HCT116 (cell line): ENCODE measurements at regions not wholly inside any gene's neighbourhood (a gene's known extent, or its start where the extent isn't known, plus 50 kb on each side); places are given as distances from the start of the nearest gene placed in this dataset.
A peak's percentile ranks its signal among the peaks of the same experiment; 100 is the strongest.

Experiments used
- ATAC-seq: fragments of 200-7000 bp; cut with Tn5 transposase; 2 replicates; pipeline ENCODE4 v1.9.1; 2020; ENCODE audit warnings: mild to moderate bottlenecking, moderate library complexity
- BruUV-seq: library from RNA; stranded (reverse); fragments of 400-500 nt; replicated peaks from 2 replicates; lab custom pipeline; 2021; lab: Mats Ljungman, UMichigan
- CTCF ChIA-PET: fragments of 300-600 bp; sonication (Branson Sonifier 250); formaldehyde crosslinking; loops from one replicate; lab custom pipeline; 2021; ENCODE audit warnings: antibody characterized with exemption; lab: Charles Lee
- POLR2A ChIA-PET: fragments of 300-600, 350-600 bp; sonication (Branson Sonifier 250); formaldehyde crosslinking; loops from one replicate; lab custom pipeline; 2021; ENCODE audit warnings: antibody characterized with exemption; lab: Charles Lee
- RAD21 ChIA-PET, 2 experiments: fragments of 300-600 bp; sonication (Branson Sonifier 250); formaldehyde crosslinking; loops; one replicate each; lab custom pipeline; 2023; ENCODE audit warnings: low total read pairs in 2 of 2; ENCODE audit not compliant: uncharacterized antibody in 2 of 2, unreplicated experiment in 2 of 2, low non-redundant PET in 1 of 2; lab: Charles Lee
- DNase-seq: peaks from one replicate; pipeline ENCODE4 v3.0.0-alpha.2; 2010; ENCODE audit warnings: low read depth, low spot score
- H2AFZ ChIP-seq: fragments of 200-600 bp; shearing (Covaris generic), sonication (generic); 2 replicates; pipeline ENCODE4 v1.6.1; 2017; ENCODE audit warnings: low read depth, mixed run types, mixed read lengths, antibody characterized with exemption, low read length; ENCODE audit not compliant: poor library complexity, severe bottlenecking
- H3K27ac ChIP-seq: 2 replicates; pipeline ENCODE4 v1.5.1; 2012; ENCODE audit warnings: low read depth, low read length
- H3K27me3 ChIP-seq: fragments of 200-600 bp; sonication (generic); 2 replicates; pipeline ENCODE4 v1.6.1; 2016; ENCODE audit warnings: mixed run types, low read length, mixed read lengths; ENCODE audit not compliant: insufficient read depth
- H3K36me3 ChIP-seq, 2 experiments: fragments of 200-500 bp in 1 of 2; fragments of 200-600 bp in 1 of 2; sonication (Bioruptor generic) in 1 of 2; sonication (generic) in 1 of 2; 2 replicates each; pipeline versions ENCODE4 v1.5.1 to v1.6.1; 2014 to 2016; ENCODE audit warnings: low read length in 2 of 2, inconsistent platforms in 1 of 2, mixed read lengths in 1 of 2, mixed run types in 1 of 2; ENCODE audit not compliant: insufficient read depth in 2 of 2, control insufficient read depth in 1 of 2
- H3K4me1 ChIP-seq, 2 experiments: fragments of 200-600 bp in 1 of 2; sonication (generic) in 1 of 2; 2 replicates each; pipeline versions ENCODE4 v1.5.1 to v1.6.1; 2012 to 2017; ENCODE audit warnings: low read length in 2 of 2, inconsistent platforms in 1 of 2, mild to moderate bottlenecking in 1 of 2, mixed read lengths in 1 of 2, mixed run types in 1 of 2, moderate library complexity in 1 of 2; ENCODE audit not compliant: insufficient read depth in 2 of 2, control insufficient read depth in 1 of 2
- H3K4me2 ChIP-seq: fragments of 200-600 bp; sonication (generic); 2 replicates; pipeline ENCODE4 v1.6.1; 2017; ENCODE audit warnings: mixed run types, low read length, mixed read lengths
- H3K4me3 ChIP-seq, 2 experiments: fragments of 200-600 bp in 1 of 2; sonication (generic) in 1 of 2; replicated peaks in 1 of 2; 2 replicates each; pipeline ENCODE4 v1.5.1; 2011 to 2016; ENCODE audit warnings: low read length in 2 of 2, control low read depth in 1 of 2, low read depth in 1 of 2, mild to moderate bottlenecking in 1 of 2, mixed read lengths in 1 of 2, mixed run types in 1 of 2
- H3K79me2 ChIP-seq: fragments of 200-600 bp; sonication (generic); 2 replicates; pipeline ENCODE4 v1.6.1; 2017; ENCODE audit warnings: mild to moderate bottlenecking, mixed run types, low read length, moderate library complexity, mixed read lengths; ENCODE audit not compliant: insufficient read depth
- H3K9ac ChIP-seq: fragments of 200-600 bp; sonication (generic); 2 replicates; pipeline ENCODE4 v1.6.1; 2016; ENCODE audit warnings: low read length, mixed read lengths
- H3K9me2 ChIP-seq: fragments of 200-600 bp; sonication (generic), shearing (Covaris generic); 2 replicates; pipeline ENCODE4 v1.6.1; 2017; ENCODE audit warnings: mixed run types, mild to moderate bottlenecking, moderate library complexity; ENCODE audit not compliant: insufficient read depth
- H3K9me3 ChIP-seq, 2 experiments: fragments of 200-500 bp in 1 of 2; fragments of 200-600 bp in 1 of 2; sonication (Bioruptor generic) in 1 of 2; sonication (generic) in 1 of 2; 2 replicates each; pipeline ENCODE4 v1.6.1; 2014 to 2017; ENCODE audit warnings: low read length in 2 of 2, mixed read lengths in 2 of 2, inconsistent platforms in 1 of 2, low read depth in 1 of 2, mild to moderate bottlenecking in 1 of 2, mixed run types in 1 of 2, moderate library complexity in 1 of 2; ENCODE audit not compliant: control insufficient read depth in 1 of 2, insufficient read depth in 1 of 2
- H4K20me1 ChIP-seq: fragments of 200-600 bp; sonication (generic), shearing (Covaris generic); 2 replicates; pipeline ENCODE4 v1.6.1; 2017; ENCODE audit warnings: mixed run types, mild to moderate bottlenecking, moderate library complexity; ENCODE audit not compliant: insufficient read depth
- CBX3 ChIP-seq: IDR thresholded peaks from 2 replicates; pipeline ENCODE4 v1.6.1; 2012; ENCODE audit warnings: low read depth
- CTCF ChIP-seq, 3 experiments: fragments of 200-600 bp in 1 of 3; sonication (generic) in 1 of 3; IDR thresholded peaks in 2 of 3; conservative IDR thresholded peaks in 1 of 3; 2 replicates each; pipeline ENCODE4 v1.5.1; 2012 to 2017; ENCODE audit warnings: low read depth in 2 of 3, low read length in 2 of 3, antibody characterized with exemption in 1 of 3, borderline replicate concordance in 1 of 3, control low read depth in 1 of 3, mild to moderate bottlenecking in 1 of 3, mixed read lengths in 1 of 3, mixed run types in 1 of 3, moderate library complexity in 1 of 3; ENCODE audit not compliant: insufficient read depth in 1 of 3
- FOSL1 ChIP-seq: IDR thresholded peaks from 2 replicates; pipeline ENCODE4 v1.6.1; 2012; ENCODE audit warnings: low read depth
- POLR2A ChIP-seq: IDR thresholded peaks from 2 replicates; pipeline ENCODE4 v1.7.0; 2011; ENCODE audit warnings: borderline replicate concordance; ENCODE audit not compliant: insufficient read depth, insufficient read length; ENCODE audit errors: extremely low read depth
- RAD21 ChIP-seq: IDR thresholded peaks from 2 replicates; pipeline ENCODE4 v1.6.1; 2012; ENCODE audit warnings: low read depth, mild to moderate bottlenecking
- SP1 ChIP-seq: IDR thresholded peaks from 2 replicates; pipeline ENCODE4 v1.6.1; 2012; ENCODE audit warnings: low read depth
- TCF7L2 ChIP-seq: IDR thresholded peaks from 2 replicates; pipeline ENCODE4 v1.7.0; 2011; ENCODE audit warnings: borderline replicate concordance, inconsistent platforms; ENCODE audit not compliant: insufficient read depth, insufficient read length; ENCODE audit errors: extremely low read depth
- ZBTB33 ChIP-seq: IDR thresholded peaks from 2 replicates; pipeline ENCODE4 v1.6.1; 2011; ENCODE audit warnings: mild to moderate bottlenecking, low read length, moderate library complexity; ENCODE audit not compliant: insufficient replicate concordance; ENCODE audit errors: extremely low read depth
- intact Hi-C: fragments of 100-400 bp; cut with micrococcal nuclease; formaldehyde crosslinking; loops from 2 replicates; pipeline ENCODE4 v1.10.0; 2022
- TF ChIP-seq, protein P1 (sequence below): IDR thresholded peaks from 2 replicates; pipeline ENCODE4 v1.6.1; 2012

- TF ChIP-seq ZBTB33 (no peak), SP1 (no peak), FOSL1 (no peak), TCF7L2 (no peak)
- TF ChIP-seq, protein P1, sequence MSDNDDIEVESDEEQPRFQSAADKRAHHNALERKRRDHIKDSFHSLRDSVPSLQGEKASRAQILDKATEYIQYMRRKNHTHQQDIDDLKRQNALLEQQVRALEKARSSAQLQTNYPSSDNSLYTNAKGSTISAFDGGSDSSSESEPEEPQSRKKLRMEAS, result no peak
These were observed 86.3 kb upstream of the PRPS1 start (continued) for GRCh38 chrX:107542040-107542439.

GRCh38 chrX:107542500-107542899, 85.8 kb upstream of the PRPS1 start:
- H3K27ac ChIP-seq, result no peak overlapping the region
- DNase-seq, result peak; percentile 8
- H3K4me1 ChIP-seq, result no peaks in the 10 kb centered on the region
- POLR2A ChIA-PET, result no interaction called here
- TF ChIP-seq POLR2A, result no peak
- TF ChIP-seq CTCF (IDR thresholded peaks at IDR 0.05 in 2 of 3, conservative IDR thresholded peaks at IDR 0.05 in 1 of 3; ENCODE audit: borderline replicate concordance in 1 of 3, insufficient read depth in 1 of 3, low read depth in 2 of 3, low read length in 2 of 3), result 0 out of 6 replicates have a peak, but pooled peaks of 1 of the 3 experiments have one; percentile 2
- TF ChIP-seq RAD21, result no peak
- no peak for TF ChIP-seq CBX3
- RAD21 ChIA-PET, result interaction anchor here in 1 of 2 experiments (0.7 kb wide), 1 partner anchor 190 kb away, joined by 3 read pairs; no protein-coding TSS in a partner anchor
- no peaks in the 10 kb centered on the region for H3K9me2 ChIP-seq
- CTCF ChIA-PET, result interaction anchor here (0.6 to 1.6 kb wide), 5 partner anchors 40 to 234 kb away, joined by 3 to 10 read pairs (median 3); partner anchors contain the start of gene NCBP2L
- peak; percentile 68 for ATAC-seq
- H3K9me3 ChIP-seq, result no peaks in the 10 kb centered on the region
- no peak overlapping the region for H3K4me2 ChIP-seq
- H4K20me1 ChIP-seq, result no peaks in the 10 kb centered on the region
- no peaks in the 10 kb centered on the region for H3K36me3 ChIP-seq
- no peaks in the 10 kb centered on the region for H3K79me2 ChIP-seq
- no TSS peak for BruUV-seq
- intact Hi-C loops, result loop anchor here (5.0 kb wide), 1 partner anchor 235 kb away; the partner anchor contains the start of genes NCBP2L and TSC22D3
- H3K9ac ChIP-seq, result no peak overlapping the region
- no peaks in the 10 kb centered on the region for H3K27me3 ChIP-seq
- no peak overlapping the region for H2AFZ ChIP-seq
- H3K4me3 ChIP-seq, result no peak overlapping the region
